B cell (primary cell): ENCODE measurements at regions not wholly inside any gene's neighbourhood (a gene's known extent, or its start where the extent isn't known, plus 50 kb on each side); places are given as distances from the start of the nearest gene placed in this dataset.

Source experiments
- ATAC-seq: fragments of 200-7000 bp; cut with Tn5 transposase; one replicate; pipeline ENCODE4 v1.10.0; 2021; ENCODE audit warnings: low read depth, mild to moderate bottlenecking, moderate number of reproducible peaks, moderate library complexity
- CTCF ChIA-PET: fragments of 350-600 bp; sonication (Branson Sonifier 250); formaldehyde crosslinking; loops from one replicate; lab custom pipeline; 2021; ENCODE audit warnings: antibody characterized with exemption, inconsistent platforms; lab: Charles Lee
- POLR2A ChIA-PET: fragments of 350-600 bp; sonication (Branson Sonifier 250); formaldehyde crosslinking; loops from one replicate; lab custom pipeline; 2021; ENCODE audit warnings: antibody characterized with exemption; lab: Charles Lee
- DNase-seq: peaks from one replicate; pipeline ENCODE4 v3.0.0; 2013
- H2AFZ ChIP-seq: 2 replicates; pipeline ENCODE4 v1.6.1; 2012; ENCODE audit warnings: mild to moderate bottlenecking, low read depth, low read length; ENCODE audit not compliant: insufficient read depth, poor library complexity, severe bottlenecking
- H3K27ac ChIP-seq, 2 donors: 1 replicate in 1 of 2; 2 replicates in 1 of 2; pipeline ENCODE4 v1.5.1; 2012 to 2013; ENCODE audit warnings: low read length in 2 of 2, mild to moderate bottlenecking in 2 of 2, moderate library complexity in 1 of 2
- H3K27me3 ChIP-seq, 4 experiments: fragments of 200-600 bp in 1 of 4; sonication (generic) in 1 of 4; replicated peaks in 1 of 4; 1 replicate in 2 of 4; 2 replicates in 2 of 4; pipeline versions ENCODE4 v1.6.1 to v1.7.0; 2013 to 2016; ENCODE audit warnings: low read length in 3 of 4, mild to moderate bottlenecking in 2 of 4, mixed read lengths in 1 of 4, moderate library complexity in 1 of 4; ENCODE audit not compliant: insufficient read depth in 4 of 4, control insufficient read depth in 3 of 4; ENCODE audit errors: control extremely low read depth in 1 of 4
- H3K36me3 ChIP-seq, 2 experiments: replicated peaks in 1 of 2; 1 replicate in 1 of 2; 2 replicates in 1 of 2; pipeline versions ENCODE4 v1.6.1 to v1.7.1; 2013; ENCODE audit warnings: low read length in 1 of 2; ENCODE audit not compliant: insufficient read depth in 2 of 2, control insufficient read depth in 1 of 2; ENCODE audit errors: control extremely low read depth in 1 of 2, extremely low read depth in 1 of 2
- H3K4me1 ChIP-seq, 2 donors: fragments of 200-600 bp in 1 of 2; sonication (generic) in 1 of 2; 1 replicate in 1 of 2; 2 replicates in 1 of 2; pipeline versions ENCODE4 v1.5.1 to v1.6.1; 2013 to 2017; ENCODE audit warnings: low read length in 2 of 2; ENCODE audit not compliant: control insufficient read depth in 2 of 2, insufficient read depth in 2 of 2
- H3K4me2 ChIP-seq: replicated peaks from 2 replicates; pipeline ENCODE3; 2012; ENCODE audit warnings: mild to moderate bottlenecking, low read depth, low read length; ENCODE audit not compliant: poor library complexity, severe bottlenecking
- H3K4me3 ChIP-seq, 5 experiments: fragments of 200-600 bp in 1 of 5; sonication (generic) in 1 of 5; 1 replicate in 3 of 5; 2 replicates in 2 of 5; pipeline versions ENCODE4 v1.5.1 to v1.7.0; 2011 to 2016; ENCODE audit warnings: low read length in 4 of 5, mild to moderate bottlenecking in 4 of 5, low read depth in 2 of 5, control low read depth in 1 of 5, moderate library complexity in 1 of 5; ENCODE audit not compliant: insufficient read depth in 1 of 5; ENCODE audit errors: control extremely low read depth in 1 of 5, extremely low read depth in 1 of 5
- H3K79me2 ChIP-seq: fragments of 200-600 bp; sonication (generic); one replicate; pipeline ENCODE4 v1.6.0; 2016; ENCODE audit warnings: low read length; ENCODE audit not compliant: control insufficient read depth, insufficient read depth
- H3K9ac ChIP-seq: fragments of 200-600 bp; sonication (generic); 2 replicates; pipeline ENCODE4 v1.6.1; 2017; ENCODE audit warnings: mild to moderate bottlenecking, low read length, moderate library complexity
- H3K9me3 ChIP-seq, 3 donors: one replicate each; pipeline versions ENCODE4 v1.6.1 to v1.7.1; 2013; ENCODE audit warnings: low read length in 2 of 3; ENCODE audit not compliant: control insufficient read depth in 2 of 3, insufficient read depth in 1 of 3; ENCODE audit errors: control extremely low read depth in 1 of 3
- H4K20me1 ChIP-seq: 2 replicates; pipeline ENCODE4 v1.6.0; 2012; ENCODE audit warnings: mild to moderate bottlenecking, low read length; ENCODE audit not compliant: insufficient read depth, control insufficient read depth, poor library complexity, severe bottlenecking
- H3K27ac Mint-ChIP-seq: one replicate; pipeline ENCODE4 v1.8.0; 2021; ENCODE audit warnings: mixed read lengths
- H3K27me3 Mint-ChIP-seq: one replicate; pipeline ENCODE4 v1.8.0; 2021; ENCODE audit warnings: mixed read lengths
- H3K4me1 Mint-ChIP-seq: one replicate; pipeline ENCODE4 v1.8.0; 2021; ENCODE audit warnings: mixed read lengths
- H3K4me3 Mint-ChIP-seq: one replicate; pipeline ENCODE4 v1.8.0; 2021; ENCODE audit warnings: mixed read lengths
- H3K9me3 Mint-ChIP-seq: one replicate; pipeline ENCODE4 v1.8.0; 2022; ENCODE audit warnings: mixed read lengths; ENCODE audit not compliant: insufficient read depth
- CTCF ChIP-seq: fragments of 200-600 bp; IDR thresholded peaks from one replicate; pipeline ENCODE4 v1.8.0; 2022; ENCODE audit warnings: antibody characterized with exemption, mild to moderate bottlenecking
- EZH2 ChIP-seq: IDR thresholded peaks from 2 replicates; pipeline ENCODE4 v1.6.1; 2012; ENCODE audit warnings: borderline replicate concordance, low read depth, mild to moderate bottlenecking, moderate library complexity, low read length; ENCODE audit not compliant: insufficient read depth, poor library complexity, severe bottlenecking
- WGBS: methylation state at CpG from one replicate; pipeline ENCODE4 v1.1.5; 2013; ENCODE audit warnings: missing lambda C conversion rate; ENCODE audit not compliant: insufficient coverage; 5-methylcytosine and 5-hydroxymethylcytosine counted together
- intact Hi-C: fragments of 100-400 bp; cut with micrococcal nuclease; formaldehyde crosslinking; loops from one replicate; pipeline ENCODE4 v1.10.0; 2022

GRCh38 chr1:186535388-186536133, 74.6 kb upstream of the PDC start:
- Histone ChIP-seq H3K9me3 (peaks cover 0 to 10% (median 0%) of the 10 kb centered on the region in 3 donors), H3K4me3 (no peak overlapping the region), H4K20me1 (no peaks in the 10 kb centered on the region), H3K9ac (no peak overlapping the region), H3K4me2 (no peak overlapping the region), H2AFZ (no peak overlapping the region), H3K79me2 (no peaks in the 10 kb centered on the region), H3K27me3 (peaks cover 0 to 6% (median 0%) of the 10 kb centered on the region in 4 experiments), H3K36me3 (no peaks in the 10 kb centered on the region), H3K27ac (no peak overlapping the region), H3K4me1 (no peaks in the 10 kb centered on the region)
- DNase-seq (no peak), ATAC-seq (no peak)
- H3K9me3 Mint-ChIP-seq: peaks cover 3% of the 10 kb centered on the region
- TF ChIP-seq CTCF: no peak
- TF ChIP-seq EZH2: no peak
- H3K4me1 Mint-ChIP-seq: no peaks in the 10 kb centered on the region
- ChIA-PET CTCF (no interaction called here), POLR2A (no interaction called here)
- 72% methylated on average over 2 of the region's 5 CpGs for WGBS
- intact Hi-C loops: no loop called here
- peaks cover 15% of the 10 kb centered on the region for H3K27me3 Mint-ChIP-seq
- no peak overlapping the region for H3K27ac Mint-ChIP-seq
- H3K4me3 Mint-ChIP-seq: no peak overlapping the region

- no peak for TF ChIP-seq CTCF
- no peak for TF ChIP-seq EZH2
- H3K79me2 ChIP-seq: no peaks in the 10 kb centered on the region
- 82% methylated on average over 2 of the region's 4 CpGs for WGBS
- Mint-ChIP-seq H3K27me3 (peaks cover 15% of the 10 kb centered on the region), H3K4me3 (no peak overlapping the region), H3K4me1 (no peaks in the 10 kb centered on the region), H3K9me3 (no peaks in the 10 kb centered on the region), H3K27ac (no peak overlapping the region)
- no peaks in the 10 kb centered on the region for H4K20me1 ChIP-seq
- POLR2A ChIA-PET: no interaction called here
- no peak overlapping the region for H3K27ac ChIP-seq
- H3K9ac ChIP-seq: no peak overlapping the region
- H3K27me3 ChIP-seq: peaks cover 0 to 6% (median 0%) of the 10 kb centered on the region in 4 experiments
- H3K4me3 ChIP-seq: no peak overlapping the region
- H3K4me2 ChIP-seq: no peak overlapping the region
- ATAC-seq: no peak
- H2AFZ ChIP-seq: no peak overlapping the region
- peaks cover 0 to 8% (median 0%) of the 10 kb centered on the region in 3 donors for H3K9me3 ChIP-seq
- H3K4me1 ChIP-seq: no peaks in the 10 kb centered on the region
- no peaks in the 10 kb centered on the region for H3K36me3 ChIP-seq
- DNase-seq: no peak
- CTCF ChIA-PET: no interaction called here
- intact Hi-C loops: no loop called here
Measured at GRCh38 chr1:186534401-186534800, 73.5 kb upstream of the PDC start.
